GM10248 (cell line): ENCODE measurements at regions not wholly inside any gene's neighbourhood (a gene's known extent, or its start where the extent isn't known, plus 50 kb on each side); places are given as distances from the start of the nearest gene placed in this dataset.

Source experiments
- CTCF ChIA-PET: fragments of 300-600 bp; sonication (Branson Sonifier 250); formaldehyde crosslinking; extraction: SDS; loops from one replicate; lab custom pipeline; 2021; ENCODE audit warnings: antibody characterized with exemption; lab: Yijun Ruan, JAX
- POLR2A ChIA-PET: fragments of 350-650 bp; sonication (Branson Sonifier 250); formaldehyde crosslinking; extraction: SDS; loops from one replicate; lab custom pipeline; 2020; ENCODE audit warnings: antibody characterized with exemption; lab: Yijun Ruan, JAX
- DNase-seq: peaks from one replicate; pipeline ENCODE4 v3.0.0; 2012; ENCODE audit errors: extremely low spot score
- TF ChIP-seq, protein P1 (sequence below): IDR thresholded peaks from 2 replicates; pipeline ENCODE4 v1.5.1; 2012; ENCODE audit warnings: mild to moderate bottlenecking, low read depth; ENCODE audit errors: extremely low read depth, missing control alignments, control extremely low read depth

- CTCF ChIA-PET: interaction anchor here (1.5 to 5.3 kb wide), 2 partner anchors 20 to 302 kb away, joined by 3 to 26 read pairs; no protein-coding TSS in a partner anchor
- TF ChIP-seq, protein P1, sequence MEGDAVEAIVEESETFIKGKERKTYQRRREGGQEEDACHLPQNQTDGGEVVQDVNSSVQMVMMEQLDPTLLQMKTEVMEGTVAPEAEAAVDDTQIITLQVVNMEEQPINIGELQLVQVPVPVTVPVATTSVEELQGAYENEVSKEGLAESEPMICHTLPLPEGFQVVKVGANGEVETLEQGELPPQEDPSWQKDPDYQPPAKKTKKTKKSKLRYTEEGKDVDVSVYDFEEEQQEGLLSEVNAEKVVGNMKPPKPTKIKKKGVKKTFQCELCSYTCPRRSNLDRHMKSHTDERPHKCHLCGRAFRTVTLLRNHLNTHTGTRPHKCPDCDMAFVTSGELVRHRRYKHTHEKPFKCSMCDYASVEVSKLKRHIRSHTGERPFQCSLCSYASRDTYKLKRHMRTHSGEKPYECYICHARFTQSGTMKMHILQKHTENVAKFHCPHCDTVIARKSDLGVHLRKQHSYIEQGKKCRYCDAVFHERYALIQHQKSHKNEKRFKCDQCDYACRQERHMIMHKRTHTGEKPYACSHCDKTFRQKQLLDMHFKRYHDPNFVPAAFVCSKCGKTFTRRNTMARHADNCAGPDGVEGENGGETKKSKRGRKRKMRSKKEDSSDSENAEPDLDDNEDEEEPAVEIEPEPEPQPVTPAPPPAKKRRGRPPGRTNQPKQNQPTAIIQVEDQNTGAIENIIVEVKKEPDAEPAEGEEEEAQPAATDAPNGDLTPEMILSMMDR: no peak
- DNase-seq: no peak
- POLR2A ChIA-PET: no interaction called here
These were observed 103.0 kb upstream of the LGALSL start for GRCh38 chr2:64350996-64351395.

DNA sequence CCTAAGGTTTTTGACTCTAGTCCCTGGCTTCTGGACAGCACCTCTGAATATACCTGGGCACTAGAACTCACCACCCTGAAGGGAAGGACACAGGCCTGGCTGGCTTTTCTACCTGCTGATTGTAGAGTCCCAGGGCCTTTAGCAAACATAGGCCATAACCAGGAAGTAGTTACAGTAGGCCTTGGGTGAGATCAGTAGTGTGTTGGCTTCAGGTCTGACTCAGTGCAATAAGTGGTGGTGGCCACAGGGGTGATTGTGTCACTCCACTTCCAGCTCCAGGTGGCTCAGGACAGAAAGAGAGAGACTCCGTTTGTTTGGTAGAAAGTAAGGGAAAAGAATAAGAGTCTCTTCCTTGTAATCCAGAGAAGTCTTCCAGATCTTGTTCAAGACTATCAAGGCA, 101.7 kb upstream of the LGALSL start:
- CTCF ChIA-PET: interaction anchor here (2.0 to 5.3 kb wide), 2 partner anchors 11 to 22 kb away, joined by 5 to 26 read pairs; no protein-coding TSS in a partner anchor
- TF ChIP-seq, protein P1: no peak
- DNase-seq: no peak
- POLR2A ChIA-PET: no interaction called here

DNA sequence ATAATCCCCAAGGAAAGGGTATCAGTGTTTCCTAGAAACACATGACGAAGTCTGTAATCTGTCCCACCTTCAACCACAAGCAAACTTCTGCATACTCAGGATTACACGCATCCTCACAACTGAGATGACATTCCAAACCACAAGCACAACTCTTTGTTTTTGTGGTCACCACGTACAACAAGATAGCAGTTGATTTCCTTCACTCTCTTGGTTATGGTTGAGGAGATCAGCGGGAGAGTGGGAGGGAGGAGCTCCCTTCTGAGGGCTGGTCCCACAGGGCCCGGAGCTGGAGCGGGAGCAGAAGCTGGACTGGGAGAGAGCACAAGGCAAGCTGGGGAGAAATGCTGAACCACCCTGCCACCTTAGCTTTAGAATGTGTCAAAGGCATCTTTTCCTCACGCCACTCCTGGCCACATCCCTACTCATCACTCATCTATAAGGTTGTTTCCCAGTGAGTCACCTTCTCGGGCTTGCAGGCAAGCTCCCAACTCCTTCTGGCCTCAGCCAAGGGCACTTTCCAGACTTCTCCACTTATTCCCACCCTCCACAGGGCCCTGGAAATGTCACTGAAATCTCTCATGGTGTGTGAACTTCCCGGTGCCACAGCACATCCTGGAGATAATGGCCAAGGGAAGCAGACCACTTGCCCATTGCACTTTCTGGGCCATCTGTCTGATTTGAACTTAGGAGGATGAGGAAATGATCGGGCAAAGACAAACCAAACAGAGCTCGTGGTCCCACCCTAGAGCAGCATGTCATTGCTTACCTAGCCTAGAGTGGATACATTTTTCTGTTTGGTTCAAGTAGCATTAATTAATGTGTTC, 98.9 kb upstream of the LGALSL start:
- TF ChIP-seq, protein P1: no peak
- CTCF ChIA-PET: interaction anchor here (0.9 to 5.3 kb wide), 5 partner anchors 11 to 133 kb away, joined by 3 to 26 read pairs (median 9); no protein-coding TSS in a partner anchor
- DNase-seq: no peak
- POLR2A ChIA-PET: no interaction called here

- TF ChIP-seq, protein P1: no peak
- ChIA-PET POLR2A (no interaction called here), CTCF (interaction anchor here (1.0 kb wide), 1 partner anchor 15 kb away, joined by 5 read pairs; no protein-coding TSS in a partner anchor)
- no peak for DNase-seq
These were observed 97.1 kb upstream of the LGALSL start for GRCh38 chr2:64356906-64357305.

GRCh38 chr2:64359171-64359891, 94.6 kb upstream of the LGALSL start:
- TF ChIP-seq, protein P1: no peak
- POLR2A ChIA-PET: no interaction called here
- CTCF ChIA-PET: interaction anchor here (1.1 to 4.3 kb wide), 5 partner anchors 29 to 129 kb away, joined by 3 to 20 read pairs (median 3); no protein-coding TSS in a partner anchor
- no peak for DNase-seq
